ENCODE measurements at regions not wholly inside any gene's neighbourhood (a gene's known extent, or its start where the extent isn't known, plus 50 kb on each side); places are given as distances from the start of the nearest gene placed in this dataset.
A peak's percentile ranks its signal among the peaks of the same experiment; 100 is the strongest.

DNA sequence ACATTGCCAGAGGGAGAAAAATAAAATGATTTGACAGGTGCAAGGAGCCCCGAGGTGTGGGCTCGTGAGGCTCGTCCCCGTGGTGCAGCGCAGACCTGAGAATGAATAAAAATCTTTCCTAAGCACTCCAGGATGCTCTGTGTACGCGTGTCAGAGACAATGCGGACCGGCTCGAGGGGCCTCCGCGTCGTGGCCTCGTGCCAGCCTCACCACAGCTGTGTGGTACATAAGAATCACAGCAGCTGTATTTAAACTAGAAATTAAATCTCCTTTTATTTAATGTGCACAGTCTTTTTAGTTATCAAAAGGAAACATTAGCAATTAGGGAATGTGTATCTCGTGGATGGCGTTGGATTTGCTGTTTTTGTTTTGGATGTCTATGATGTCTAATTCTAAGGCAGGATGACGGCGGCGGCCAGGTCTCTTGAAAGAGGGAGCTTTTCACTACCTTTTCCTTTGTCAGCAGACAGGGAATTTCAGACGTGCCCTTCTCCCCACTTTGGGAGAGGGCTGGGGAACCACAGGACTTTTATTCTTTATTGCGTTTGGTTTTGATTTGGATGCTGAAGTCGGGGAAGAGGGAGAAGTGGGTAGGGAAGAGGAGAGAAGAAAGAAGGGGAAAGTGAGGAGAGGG lies 365.3 kb upstream of the SHH start:
- Histone ChIP-seq H3K27me3 (no peaks in the 10 kb centered on the region), H3K4me3 (no peak overlapping the region), H3K27ac (no peak overlapping the region), H3K4me1 (no peaks in the 10 kb centered on the region), H3K36me3 (no peaks in the 10 kb centered on the region), H3K9me3 (no peaks in the 10 kb centered on the region)
- TF ChIP-seq, protein P1, sequence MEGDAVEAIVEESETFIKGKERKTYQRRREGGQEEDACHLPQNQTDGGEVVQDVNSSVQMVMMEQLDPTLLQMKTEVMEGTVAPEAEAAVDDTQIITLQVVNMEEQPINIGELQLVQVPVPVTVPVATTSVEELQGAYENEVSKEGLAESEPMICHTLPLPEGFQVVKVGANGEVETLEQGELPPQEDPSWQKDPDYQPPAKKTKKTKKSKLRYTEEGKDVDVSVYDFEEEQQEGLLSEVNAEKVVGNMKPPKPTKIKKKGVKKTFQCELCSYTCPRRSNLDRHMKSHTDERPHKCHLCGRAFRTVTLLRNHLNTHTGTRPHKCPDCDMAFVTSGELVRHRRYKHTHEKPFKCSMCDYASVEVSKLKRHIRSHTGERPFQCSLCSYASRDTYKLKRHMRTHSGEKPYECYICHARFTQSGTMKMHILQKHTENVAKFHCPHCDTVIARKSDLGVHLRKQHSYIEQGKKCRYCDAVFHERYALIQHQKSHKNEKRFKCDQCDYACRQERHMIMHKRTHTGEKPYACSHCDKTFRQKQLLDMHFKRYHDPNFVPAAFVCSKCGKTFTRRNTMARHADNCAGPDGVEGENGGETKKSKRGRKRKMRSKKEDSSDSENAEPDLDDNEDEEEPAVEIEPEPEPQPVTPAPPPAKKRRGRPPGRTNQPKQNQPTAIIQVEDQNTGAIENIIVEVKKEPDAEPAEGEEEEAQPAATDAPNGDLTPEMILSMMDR (IDR thresholded peaks at IDR 0.05), result no peak
- TF ChIP-seq POLR2AphosphoS5 (IDR thresholded peaks at IDR 0.05) (no peak), EP300 (IDR thresholded peaks at IDR 0.05) (no peak), POLR2A (IDR thresholded peaks at IDR 0.05) (no peak)
- WGBS, 2 donors, result 77% methylated on average over 22 of the region's 22 CpGs
- ATAC-seq (ENCODE audit: low FRiP score in 2 of 2) (no peak), DNase-seq (peak in 1 of 2 donors; percentile 78)

DNA sequence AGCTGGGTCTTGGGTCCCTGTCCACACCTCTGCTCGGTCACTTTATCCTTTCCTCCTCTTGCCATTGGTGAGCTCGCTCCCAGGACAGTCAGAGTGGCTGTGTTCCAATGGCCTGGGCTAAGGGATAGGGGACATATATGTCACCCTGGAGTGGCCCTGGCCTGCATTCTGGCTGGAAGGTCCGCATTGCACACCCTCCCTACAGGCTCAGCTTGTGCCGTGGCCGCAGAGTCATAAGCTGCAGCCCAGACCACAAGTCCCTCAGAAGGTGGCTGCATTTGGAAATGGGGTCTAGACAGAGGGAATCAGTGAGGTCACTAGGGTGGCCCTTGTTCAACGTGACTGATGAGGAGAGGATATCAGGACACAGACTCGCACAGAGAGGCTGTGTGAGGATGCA lies 363.8 kb upstream of the SHH start:
- no peak overlapping the region for H3K4me3 ChIP-seq
- no peaks in the 10 kb centered on the region for H3K36me3 ChIP-seq
- 87 to 93% methylated on average over 6 to 7 of the region's 7 CpGs for WGBS, 2 donors
- TF ChIP-seq POLR2AphosphoS5 (IDR thresholded peaks at IDR 0.05), result no peak
- TF ChIP-seq, protein P1 (IDR thresholded peaks at IDR 0.05), result no peak
- no peak for TF ChIP-seq POLR2A (IDR thresholded peaks at IDR 0.05)
- no peak for TF ChIP-seq EP300 (IDR thresholded peaks at IDR 0.05)
- no peaks in the 10 kb centered on the region for H3K4me1 ChIP-seq
- DNase-seq (no peak), ATAC-seq (ENCODE audit: low FRiP score in 2 of 2) (no peak)
- H3K27ac ChIP-seq, result no peak overlapping the region
- H3K27me3 ChIP-seq, result no peaks in the 10 kb centered on the region
- no peaks in the 10 kb centered on the region for H3K9me3 ChIP-seq

DNA sequence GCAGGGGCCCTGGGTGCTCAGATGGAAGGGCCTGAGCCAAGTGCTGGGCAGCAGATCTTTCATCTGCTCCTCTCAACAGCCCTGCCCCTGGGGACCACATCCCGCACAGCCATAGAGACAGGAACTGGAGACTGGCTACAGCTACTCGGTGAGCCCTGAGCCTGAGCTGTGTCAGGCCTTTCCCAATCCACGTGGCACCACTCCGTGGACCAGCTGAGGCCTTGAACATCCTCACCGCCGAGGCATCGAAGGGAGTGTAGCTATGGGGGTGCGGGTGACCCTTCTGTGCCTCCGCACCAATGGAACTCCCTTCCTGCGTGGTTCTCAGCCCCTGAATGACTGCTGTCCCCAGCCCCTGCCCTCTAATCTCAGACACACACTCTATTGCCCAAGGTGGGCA lies 362.7 kb upstream of the SHH start:
- Histone ChIP-seq H3K36me3 (no peaks in the 10 kb centered on the region), H3K4me3 (no peak overlapping the region), H3K9me3 (no peaks in the 10 kb centered on the region), H3K27ac (no peak overlapping the region), H3K4me1 (no peaks in the 10 kb centered on the region), H3K27me3 (no peaks in the 10 kb centered on the region)
- DNase-seq, result peak in 1 of 2 donors; percentile 23
- 73 to 77% methylated on average over 10 of the region's 10 CpGs for WGBS, 2 donors
- TF ChIP-seq POLR2AphosphoS5 (IDR thresholded peaks at IDR 0.05) (no peak), POLR2A (IDR thresholded peaks at IDR 0.05) (no peak), EP300 (IDR thresholded peaks at IDR 0.05) (no peak)
- TF ChIP-seq, protein P1 (IDR thresholded peaks at IDR 0.05), result no peak
- no peak for ATAC-seq (ENCODE audit: low FRiP score in 2 of 2)

DNA sequence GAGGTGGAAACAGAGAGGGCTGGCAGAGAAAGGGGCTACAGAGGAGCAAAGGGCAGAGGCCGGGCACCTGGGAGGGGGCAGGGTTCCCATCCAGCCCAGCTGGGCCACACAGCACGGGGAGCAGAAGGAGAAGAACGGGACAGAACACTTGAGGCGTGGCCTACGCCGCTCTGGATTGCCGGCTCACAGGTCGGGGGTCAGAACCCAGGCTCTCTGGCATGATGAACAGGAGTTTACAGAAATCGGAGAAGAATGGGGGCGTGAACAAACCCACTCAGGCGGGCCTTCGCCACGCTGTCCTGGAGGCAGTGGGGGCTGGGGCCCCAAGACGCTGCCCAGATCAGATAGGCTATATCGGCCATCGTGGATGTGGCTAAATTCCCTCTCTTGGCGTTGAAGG lies 362.2 kb upstream of the SHH start:
- DNase-seq (peak in 1 of 2 donors; percentile 63), ATAC-seq (ENCODE audit: low FRiP score in 2 of 2) (no peak)
- no peak overlapping the region for H3K4me3 ChIP-seq
- no peaks in the 10 kb centered on the region for H3K4me1 ChIP-seq
- 87 to 89% methylated on average over 17 of the region's 17 CpGs for whole genome bisulfite sequencing, 2 donors
- H3K27me3 ChIP-seq, result no peaks in the 10 kb centered on the region
- H3K36me3 ChIP-seq, result no peaks in the 10 kb centered on the region
- no peaks in the 10 kb centered on the region for H3K9me3 ChIP-seq
- H3K27ac ChIP-seq, result no peak overlapping the region
- TF ChIP-seq, protein P1 (IDR thresholded peaks at IDR 0.05), result no peak
- TF ChIP-seq EP300 (IDR thresholded peaks at IDR 0.05) (no peak), POLR2AphosphoS5 (IDR thresholded peaks at IDR 0.05) (no peak), POLR2A (IDR thresholded peaks at IDR 0.05) (no peak)

DNA sequence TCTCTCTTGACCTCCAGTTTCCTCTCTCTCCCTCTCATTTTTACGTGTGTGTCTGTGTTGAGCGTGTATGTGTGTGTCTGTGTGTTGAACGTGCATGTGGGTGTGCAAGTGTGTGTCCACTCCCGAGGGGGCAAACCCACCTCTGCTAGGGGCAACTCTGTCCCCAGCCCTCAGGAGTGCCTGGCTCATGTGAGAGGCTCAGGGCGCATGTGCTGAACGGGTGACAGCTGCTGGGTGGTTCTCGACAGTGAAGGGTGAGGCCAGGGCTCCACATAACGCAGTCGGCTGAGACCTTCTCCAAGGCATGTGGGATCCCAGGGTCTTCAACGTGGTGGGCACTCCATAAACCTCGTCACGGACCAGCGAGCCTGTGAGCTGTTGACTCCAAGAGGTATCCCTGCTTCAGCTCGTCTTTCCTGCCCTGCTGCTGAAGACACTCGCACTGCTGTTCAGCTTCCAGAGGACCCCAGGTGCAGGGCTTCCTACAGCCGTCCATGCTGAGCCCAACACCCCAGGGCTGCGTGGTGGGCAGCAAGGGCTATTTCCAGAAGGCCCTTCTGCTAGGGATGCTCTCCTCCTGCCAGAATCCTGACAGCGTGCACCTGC lies 361.6 kb upstream of the SHH start:
- H3K4me1 ChIP-seq, result no peaks in the 10 kb centered on the region
- H3K36me3 ChIP-seq, result no peaks in the 10 kb centered on the region
- no peak for ATAC-seq (ENCODE audit: low FRiP score in 2 of 2)
- TF ChIP-seq POLR2AphosphoS5 (IDR thresholded peaks at IDR 0.05), result no peak
- no peak for TF ChIP-seq EP300 (IDR thresholded peaks at IDR 0.05)
- no peak for TF ChIP-seq POLR2A (IDR thresholded peaks at IDR 0.05)
- TF ChIP-seq, protein P1 (IDR thresholded peaks at IDR 0.05), result no peak
- peak in 1 of 2 donors; percentile 30 for DNase-seq
- no peak overlapping the region for H3K27ac ChIP-seq
- H3K9me3 ChIP-seq, result no peaks in the 10 kb centered on the region
- no peaks in the 10 kb centered on the region for H3K27me3 ChIP-seq
- no peak overlapping the region for H3K4me3 ChIP-seq
- 76 to 85% methylated on average over 12 to 18 of the region's 18 CpGs for WGBS, 2 donors

All from upper lobe of left lung (tissue), 6 donors.